ENCODE measurements at regions not wholly inside any gene's neighbourhood (a gene's known extent, or its start where the extent isn't known, plus 50 kb on each side); places are given as distances from the start of the nearest gene placed in this dataset.
"Not testable (repeated sequence)": the region's sequence is repeated elsewhere in the genome, so short reads cannot be mapped to it uniquely, and the experiment has no call there.

- DNase-seq = no peak
Measured at GRCh38 chr5:82952326-82952725, 124.9 kb downstream of the TMEM167A start.

- DNase-seq = not testable (repeated sequence)
Measured at GRCh38 chr5:82944267-82944666, 132.9 kb downstream of the TMEM167A start.

- DNase-seq = no peak
Measured at GRCh38 chr5:82942083-82942881, 134.9 kb downstream of the TMEM167A start.

GRCh38 chr5:82938901-82939725, 138.1 kb downstream of the TMEM167A start:
- no peak for DNase-seq

GRCh38 chr5:82932473-82933220, 144.5 kb downstream of the TMEM167A start:
- not testable (repeated sequence) for DNase-seq

- no peak for DNase-seq
Measured at GRCh38 chr5:82931110-82931509, 146.1 kb downstream of the TMEM167A start.

GRCh38 chr5:82925061-82925411, 152.2 kb downstream of the TMEM167A start:
- DNase-seq = no peak

GRCh38 chr5:82924226-82925060, 152.8 kb downstream of the TMEM167A start:
- DNase-seq = no peak

- no peak for DNase-seq
Measured at GRCh38 chr5:82922086-82922734, 155.0 kb downstream of the TMEM167A start.

- DNase-seq = no peak
Measured at GRCh38 chr5:82918311-82919031, 158.7 kb downstream of the TMEM167A start.

GRCh38 chr5:82917584-82917983, 159.6 kb downstream of the TMEM167A start:
- DNase-seq = no peak

GRCh38 chr5:82913971-82914370, 163.2 kb downstream of the TMEM167A start:
- no peak for DNase-seq

GRCh38 chr5:82912462-82912861, 164.7 kb downstream of the TMEM167A start:
- no peak for DNase-seq

- no peak for DNase-seq
Measured at GRCh38 chr5:82911910-82912309, 165.3 kb downstream of the TMEM167A start.

GRCh38 chr5:82910905-82911304, 166.3 kb downstream of the TMEM167A start:
- DNase-seq = no peak

GRCh38 chr5:82910491-82910890, 166.7 kb downstream of the TMEM167A start:
- DNase-seq = no peak

- no peak for DNase-seq
Measured at GRCh38 chr5:82909771-82910170, 167.4 kb downstream of the TMEM167A start.

GRCh38 chr5:82905986-82906385, 171.2 kb downstream of the TMEM167A start:
- no peak for DNase-seq

- no peak for DNase-seq
Measured at GRCh38 chr5:82901281-82901888, 175.8 kb downstream of the TMEM167A start.

- DNase-seq = no peak
Measured at GRCh38 chr5:82894716-82895115, 182.5 kb downstream of the TMEM167A start.

- no peak for DNase-seq
Measured at GRCh38 chr5:82889088-82889487, 188.1 kb downstream of the TMEM167A start.
